Frontal cortex (tissue), 3 donors: ENCODE measurements at regions not wholly inside any gene's neighbourhood (a gene's known extent, or its start where the extent isn't known, plus 50 kb on each side); places are given as distances from the start of the nearest gene placed in this dataset.

Source experiments
- DNase-seq, 2 donors: peaks; one replicate each; pipeline ENCODE4 v3.0.0; 2012; ENCODE audit warnings: low spot score in 2 of 2
- FAIRE-seq: peaks from 2 replicates; lab custom pipeline; 2012; peaks lifted over from hg19 to GRCh38; lab: Jason Lieb, UNC
- donor health status: control.
- donor health status: control.
- donor health status: control.

GRCh38 chr18:41499345-41499744, 455.7 kb upstream of the PIK3C3 start:
- FAIRE-seq (no peak), DNase-seq (no peak)

GRCh38 chr18:41490861-41491260, 464.2 kb upstream of the PIK3C3 start:
- FAIRE-seq = no peak

GRCh38 chr18:41486575-41486974, 468.5 kb upstream of the PIK3C3 start:
- FAIRE-seq (no peak), DNase-seq (no peak)

More at GRCh38 chr18:41490861-41491260, 464.2 kb upstream of the PIK3C3 start:
- no peak for DNase-seq

- no peak for DNase-seq
- FAIRE-seq = no peak
These were observed 471.0 kb upstream of the PIK3C3 start for GRCh38 chr18:41484069-41484468.

- FAIRE-seq = no peak
These were observed 472.5 kb upstream of the PIK3C3 start for GRCh38 chr18:41482501-41482900.

GRCh38 chr18:41466436-41467160, 488.4 kb upstream of the PIK3C3 start:
- DNase-seq = no peak
- FAIRE-seq = no peak

More at GRCh38 chr18:41482501-41482900, 472.5 kb upstream of the PIK3C3 start:
- no peak for DNase-seq

GRCh38 chr18:41465386-41465785, 489.6 kb upstream of the PIK3C3 start:
- no peak for FAIRE-seq
- no peak for DNase-seq

- FAIRE-seq = no peak
- no peak for DNase-seq
These were observed 490.8 kb upstream of the PIK3C3 start for GRCh38 chr18:41464278-41464677.

GRCh38 chr18:41462946-41463345, 492.1 kb upstream of the PIK3C3 start:
- DNase-seq (no peak), FAIRE-seq (no peak)

- FAIRE-seq = no peak
These were observed 493.9 kb upstream of the PIK3C3 start for GRCh38 chr18:41461114-41461513.

GRCh38 chr18:41459656-41460055, 495.4 kb upstream of the PIK3C3 start:
- peak; percentile 23 for FAIRE-seq
- no peak for DNase-seq

More at GRCh38 chr18:41461114-41461513, 493.9 kb upstream of the PIK3C3 start:
- no peak for DNase-seq

GRCh38 chr18:41458376-41458775, 496.7 kb upstream of the PIK3C3 start:
- no peak for FAIRE-seq
- DNase-seq = no peak

- DNase-seq = no peak
- FAIRE-seq = no peak
These were observed 497.2 kb upstream of the PIK3C3 start for GRCh38 chr18:41457765-41458326.

GRCh38 chr18:41456831-41457230, 498.2 kb upstream of the PIK3C3 start:
- no peak for DNase-seq
- no peak for FAIRE-seq

GRCh38 chr18:41449612-41450011, 505.4 kb upstream of the PIK3C3 start:
- FAIRE-seq (no peak), DNase-seq (no peak)

GRCh38 chr18:41444943-41445342, 510.1 kb upstream of the PIK3C3 start:
- DNase-seq (no peak), FAIRE-seq (no peak)

- FAIRE-seq (no peak), DNase-seq (no peak)
These were observed 518.3 kb upstream of the PIK3C3 start for GRCh38 chr18:41436772-41437171.

GRCh38 chr18:41418598-41418997, 536.4 kb upstream of the PIK3C3 start:
- FAIRE-seq = no peak
- no peak for DNase-seq

GRCh38 chr18:41416044-41416443, 539.0 kb upstream of the PIK3C3 start:
- FAIRE-seq = no peak

GRCh38 chr18:41410006-41410405, 545.0 kb upstream of the PIK3C3 start:
- DNase-seq = no peak
- no peak for FAIRE-seq

More at GRCh38 chr18:41416044-41416443, 539.0 kb upstream of the PIK3C3 start:
- DNase-seq = no peak

- DNase-seq = no peak
- FAIRE-seq = no peak
These were observed 548.2 kb upstream of the PIK3C3 start for GRCh38 chr18:41406834-41407233.

- FAIRE-seq = no peak
These were observed 558.2 kb upstream of the PIK3C3 start for GRCh38 chr18:41396861-41397260.

More at GRCh38 chr18:41396861-41397260, 558.2 kb upstream of the PIK3C3 start:
- no peak for DNase-seq
